HepG2 (cell line): ENCODE measurements at regions not wholly inside any gene's neighbourhood (a gene's known extent, or its start where the extent isn't known, plus 50 kb on each side); places are given as distances from the start of the nearest gene placed in this dataset.

Experiments
- CBFB ChIP-seq: sonication (generic); formaldehyde crosslinking; IDR thresholded peaks from 2 replicates; pipeline ENCODE4 v1.4.0; 2020; ENCODE audit warnings: missing genetic modification reagents
- SIX4 ChIP-seq: sonication (generic); formaldehyde crosslinking; IDR thresholded peaks from 2 replicates; pipeline ENCODE4 v1.4.0; 2020; ENCODE audit warnings: missing genetic modification reagents
- ZFX ChIP-seq: sonication (generic); formaldehyde crosslinking; IDR thresholded peaks from 2 replicates; pipeline ENCODE4 v1.4.0; 2020; ENCODE audit warnings: mild to moderate bottlenecking, low read depth, missing genetic modification reagents, moderate library complexity
- ZNF282 ChIP-seq: fragments of 450-650 bp; IDR thresholded peaks from 2 replicates; pipeline ENCODE4 v1.6.1; 2018; ENCODE audit not compliant: partially characterized antibody
- ZNF780A ChIP-seq: sonication (generic); formaldehyde crosslinking; IDR thresholded peaks from 2 replicates; pipeline ENCODE4 v1.8.0; 2022; ENCODE audit warnings: mild to moderate bottlenecking, missing genetic modification reagents, moderate library complexity
- TF ChIP-seq, protein P1 (sequence below): sonication (generic); formaldehyde crosslinking; IDR thresholded peaks from 2 replicates; pipeline ENCODE4 v1.8.0; 2022; ENCODE audit warnings: mild to moderate bottlenecking, missing genetic modification reagents; ENCODE audit not compliant: insufficient replicate concordance
- TF ChIP-seq, protein P2 (sequence below): sonication (generic); formaldehyde crosslinking; IDR thresholded peaks from 2 replicates; pipeline ENCODE4 v1.4.0; 2020; ENCODE audit warnings: mild to moderate bottlenecking, missing genetic modification reagents
- TF ChIP-seq, protein P3 (sequence below): sonication (generic); formaldehyde crosslinking; IDR thresholded peaks from 2 replicates; pipeline ENCODE4 v1.4.0; 2020; ENCODE audit warnings: missing genetic modification reagents

DNA sequence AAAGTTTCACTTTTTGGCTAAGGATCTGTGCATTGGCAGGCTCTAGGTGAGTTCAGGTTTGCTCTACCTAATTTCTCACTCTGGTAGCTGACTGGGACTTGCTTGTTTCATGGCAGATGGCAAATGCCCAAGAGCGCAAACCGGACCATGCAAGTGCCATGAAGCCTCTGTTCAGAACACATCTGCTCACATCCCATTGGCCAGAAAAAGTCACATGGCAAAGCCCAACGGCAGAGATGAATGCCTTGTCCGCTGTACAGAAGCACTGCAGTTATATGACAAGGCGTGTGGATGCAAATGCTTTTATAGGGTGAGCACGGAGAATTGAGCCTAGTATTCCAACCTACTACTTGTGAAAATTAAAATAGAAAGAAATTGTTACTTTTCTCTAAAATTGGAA lies 202.2 kb upstream of the HMGA2 start:
- TF ChIP-seq ZNF780A: no peak
- TF ChIP-seq, protein P1, sequence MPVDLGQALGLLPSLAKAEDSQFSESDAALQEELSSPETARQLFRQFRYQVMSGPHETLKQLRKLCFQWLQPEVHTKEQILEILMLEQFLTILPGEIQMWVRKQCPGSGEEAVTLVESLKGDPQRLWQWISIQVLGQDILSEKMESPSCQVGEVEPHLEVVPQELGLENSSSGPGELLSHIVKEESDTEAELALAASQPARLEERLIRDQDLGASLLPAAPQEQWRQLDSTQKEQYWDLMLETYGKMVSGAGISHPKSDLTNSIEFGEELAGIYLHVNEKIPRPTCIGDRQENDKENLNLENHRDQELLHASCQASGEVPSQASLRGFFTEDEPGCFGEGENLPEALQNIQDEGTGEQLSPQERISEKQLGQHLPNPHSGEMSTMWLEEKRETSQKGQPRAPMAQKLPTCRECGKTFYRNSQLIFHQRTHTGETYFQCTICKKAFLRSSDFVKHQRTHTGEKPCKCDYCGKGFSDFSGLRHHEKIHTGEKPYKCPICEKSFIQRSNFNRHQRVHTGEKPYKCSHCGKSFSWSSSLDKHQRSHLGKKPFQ (CRISPR knock-in tag): no peak
- TF ChIP-seq ZFX: no peak
- TF ChIP-seq CBFB: no peak
- no peak for TF ChIP-seq SIX4 (CRISPR knock-in tag)
- no peak for TF ChIP-seq ZNF282
- TF ChIP-seq, protein P2, sequence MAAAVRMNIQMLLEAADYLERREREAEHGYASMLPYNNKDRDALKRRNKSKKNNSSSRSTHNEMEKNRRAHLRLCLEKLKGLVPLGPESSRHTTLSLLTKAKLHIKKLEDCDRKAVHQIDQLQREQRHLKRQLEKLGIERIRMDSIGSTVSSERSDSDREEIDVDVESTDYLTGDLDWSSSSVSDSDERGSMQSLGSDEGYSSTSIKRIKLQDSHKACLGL (CRISPR knock-in tag): no peak
- TF ChIP-seq, protein P3, sequence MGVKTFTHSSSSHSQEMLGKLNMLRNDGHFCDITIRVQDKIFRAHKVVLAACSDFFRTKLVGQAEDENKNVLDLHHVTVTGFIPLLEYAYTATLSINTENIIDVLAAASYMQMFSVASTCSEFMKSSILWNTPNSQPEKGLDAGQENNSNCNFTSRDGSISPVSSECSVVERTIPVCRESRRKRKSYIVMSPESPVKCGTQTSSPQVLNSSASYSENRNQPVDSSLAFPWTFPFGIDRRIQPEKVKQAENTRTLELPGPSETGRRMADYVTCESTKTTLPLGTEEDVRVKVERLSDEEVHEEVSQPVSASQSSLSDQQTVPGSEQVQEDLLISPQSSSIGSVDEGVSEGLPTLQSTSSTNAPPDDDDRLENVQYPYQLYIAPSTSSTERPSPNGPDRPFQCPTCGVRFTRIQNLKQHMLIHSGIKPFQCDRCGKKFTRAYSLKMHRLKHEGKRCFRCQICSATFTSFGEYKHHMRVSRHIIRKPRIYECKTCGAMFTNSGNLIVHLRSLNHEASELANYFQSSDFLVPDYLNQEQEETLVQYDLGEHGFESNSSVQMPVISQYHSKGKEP (CRISPR knock-in tag): no peak
